ENCODE measurements at regions not wholly inside any gene's neighbourhood (a gene's known extent, or its start where the extent isn't known, plus 50 kb on each side); places are given as distances from the start of the nearest gene placed in this dataset.

DNA sequence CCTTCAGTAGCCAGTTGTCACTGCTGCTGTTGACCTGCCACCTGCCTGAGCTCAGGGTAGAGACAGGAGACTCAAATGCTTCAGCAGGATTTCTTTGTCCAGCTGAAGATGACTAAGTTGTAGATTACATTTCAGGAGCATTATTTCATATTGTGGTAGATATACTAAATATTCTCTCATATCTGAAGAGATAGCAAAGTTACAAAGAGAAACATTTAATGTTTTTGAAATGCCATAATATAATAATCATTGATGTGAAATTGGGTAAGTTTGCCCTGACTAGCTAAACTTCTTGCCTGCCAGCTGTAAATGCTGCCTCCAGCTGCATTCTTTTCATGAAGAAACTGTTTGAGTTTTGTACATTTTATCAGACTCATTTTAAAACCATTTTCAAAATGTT is 247.6 kb upstream of the CNKSR2 start:
- DNase-seq (no peak), ATAC-seq (ENCODE audit: poor library complexity) (no peak)
- intact Hi-C loops (cut with DNase I): no loop called here

DNA sequence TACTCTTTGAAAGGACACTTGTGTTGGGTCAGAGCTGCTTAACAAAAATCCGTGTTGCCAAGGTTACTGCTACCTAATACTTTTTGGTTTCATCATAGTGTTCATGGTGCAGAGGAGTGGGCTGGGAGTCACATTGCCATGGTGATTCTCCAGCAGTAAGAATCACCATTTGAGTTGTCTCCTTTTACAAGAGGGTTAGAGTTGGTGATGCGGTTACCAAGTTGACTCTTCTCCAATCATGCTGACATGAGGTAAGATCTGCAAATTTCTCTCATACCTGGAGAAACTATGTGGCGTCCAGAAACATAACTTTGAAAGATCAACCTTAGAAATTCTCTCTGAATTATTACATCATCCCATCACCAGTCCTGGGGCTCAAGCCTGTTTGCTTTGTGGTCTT is 242.9 kb upstream of the CNKSR2 start:
- intact Hi-C loops (cut with DNase I): no loop called here
- no peak for DNase-seq
- ATAC-seq (ENCODE audit: poor library complexity): no peak

DNA sequence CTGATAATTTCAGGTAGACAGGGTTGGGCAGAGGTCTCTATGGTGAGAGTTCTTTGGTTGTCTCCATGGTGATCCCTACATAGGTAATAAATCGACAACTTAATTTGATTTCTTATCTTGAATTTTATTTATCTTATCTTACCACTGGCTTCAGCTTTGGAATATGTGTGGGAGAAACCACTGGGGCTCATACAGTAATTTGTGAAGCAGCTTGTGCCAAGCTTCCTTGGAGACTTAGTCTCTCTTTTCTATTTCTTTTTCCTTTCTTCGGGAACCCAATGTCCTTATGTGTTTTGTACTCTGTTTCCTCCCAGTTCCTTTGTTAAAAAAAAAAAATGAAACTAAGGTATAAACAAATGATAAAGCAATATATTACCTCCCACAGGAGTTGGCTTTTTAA is 242.4 kb upstream of the CNKSR2 start:
- intact Hi-C loops (cut with DNase I): no loop called here
- no peak for ATAC-seq (ENCODE audit: poor library complexity)
- DNase-seq: no peak

DNA sequence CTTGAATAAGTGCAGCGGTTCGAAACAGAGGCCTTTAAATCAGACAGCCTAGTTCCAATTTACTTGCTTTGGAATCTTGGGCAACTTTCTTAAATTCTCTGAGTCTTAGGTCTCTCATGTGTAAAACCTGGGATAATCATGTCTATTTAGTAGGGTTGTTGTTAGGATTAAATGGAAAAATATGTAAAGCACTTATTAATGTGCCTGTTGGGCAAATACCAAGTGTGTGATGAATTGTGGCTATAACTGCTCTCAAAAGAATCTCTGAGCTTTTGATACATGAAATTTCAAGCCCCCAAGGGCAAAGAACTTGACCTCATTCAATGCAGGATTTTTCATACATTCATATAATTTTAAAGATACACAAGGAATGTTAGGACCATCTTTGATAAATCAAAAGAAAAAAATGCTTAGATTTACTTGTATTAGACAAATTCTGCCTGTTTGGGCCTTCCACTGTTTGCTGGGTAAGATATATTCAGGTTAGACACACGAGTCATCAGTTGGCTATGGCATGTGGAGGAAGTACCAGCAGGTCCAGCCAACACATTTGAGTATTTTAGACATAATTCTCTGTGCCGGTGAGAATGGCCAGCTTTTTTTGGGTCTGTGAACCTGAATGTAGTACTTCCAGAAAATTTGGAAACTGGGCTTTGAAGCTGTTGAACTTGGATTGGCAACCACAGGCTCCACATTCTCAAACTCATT is 241.4 kb upstream of the CNKSR2 start:
- intact Hi-C loops (cut with DNase I): no loop called here

DNA sequence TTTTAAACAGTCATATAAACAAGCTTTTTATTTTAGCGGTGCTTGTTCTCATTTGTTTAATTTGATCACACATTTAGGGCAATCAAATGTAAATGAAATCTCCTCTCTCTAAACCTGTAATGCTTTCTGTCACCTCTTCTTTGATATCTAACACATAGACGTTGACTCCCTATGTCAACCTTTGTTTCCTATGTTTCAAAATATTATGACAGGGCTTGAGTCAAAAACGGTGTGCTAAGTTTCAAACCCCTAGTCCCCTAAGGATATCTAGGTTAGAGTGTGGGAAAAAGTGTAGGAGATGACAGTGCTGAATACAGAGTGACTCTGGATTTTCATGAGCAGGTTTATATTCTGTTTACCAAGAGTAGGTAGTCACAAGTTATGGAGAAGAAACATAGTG is 224.0 kb upstream of the CNKSR2 start:
- ATAC-seq (ENCODE audit: poor library complexity) (no peak), DNase-seq (no peak)
- intact Hi-C loops (cut with DNase I): no loop called here

More for the DNA sequence above, 241.4 kb upstream of the CNKSR2 start:
- ATAC-seq (ENCODE audit: poor library complexity) (no peak), DNase-seq (no peak)

DNA sequence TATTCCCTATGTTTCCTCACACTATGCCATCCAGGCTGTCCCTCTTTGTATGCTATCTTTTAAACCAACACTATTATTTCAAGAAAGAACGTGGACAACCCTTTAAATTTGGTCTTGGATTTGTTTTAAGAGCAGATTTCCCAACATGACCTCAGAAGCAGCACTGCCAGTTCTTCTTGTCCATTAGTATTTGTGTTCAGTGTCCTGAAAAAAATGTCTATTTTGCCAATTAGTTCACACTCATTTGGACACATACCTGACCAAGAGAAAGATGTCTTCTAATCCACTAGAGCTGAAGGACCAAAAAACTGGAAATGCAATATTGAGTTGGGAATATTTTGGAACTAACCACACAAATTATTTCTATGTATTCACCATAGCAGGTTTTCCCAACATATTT is 223.2 kb upstream of the CNKSR2 start:
- ATAC-seq (ENCODE audit: poor library complexity) (peak; percentile 34), DNase-seq (no peak)
- intact Hi-C loops (cut with DNase I): no loop called here

DNA sequence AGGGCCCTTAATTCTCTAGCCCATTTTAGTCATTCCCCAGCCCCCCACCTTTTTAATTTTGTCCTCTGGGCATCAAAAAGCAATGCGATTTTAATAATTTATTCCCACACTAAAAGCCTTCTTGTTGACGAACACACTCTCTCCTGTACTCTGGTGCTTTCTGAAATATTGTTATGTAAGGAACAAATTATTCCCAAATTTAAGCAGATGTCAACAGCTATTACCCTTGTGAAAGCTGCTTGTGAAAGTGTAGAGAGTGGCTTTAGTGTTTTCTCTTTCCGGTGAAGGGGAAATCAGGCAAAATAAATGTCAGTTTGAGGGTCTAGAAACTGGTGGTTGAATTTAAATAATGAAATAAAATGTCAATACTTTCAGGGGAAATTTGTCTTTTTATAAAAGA is 221.2 kb upstream of the CNKSR2 start:
- peak; percentile 50 for ATAC-seq (ENCODE audit: poor library complexity)
- intact Hi-C loops (cut with DNase I): no loop called here
- DNase-seq: no peak

DNA sequence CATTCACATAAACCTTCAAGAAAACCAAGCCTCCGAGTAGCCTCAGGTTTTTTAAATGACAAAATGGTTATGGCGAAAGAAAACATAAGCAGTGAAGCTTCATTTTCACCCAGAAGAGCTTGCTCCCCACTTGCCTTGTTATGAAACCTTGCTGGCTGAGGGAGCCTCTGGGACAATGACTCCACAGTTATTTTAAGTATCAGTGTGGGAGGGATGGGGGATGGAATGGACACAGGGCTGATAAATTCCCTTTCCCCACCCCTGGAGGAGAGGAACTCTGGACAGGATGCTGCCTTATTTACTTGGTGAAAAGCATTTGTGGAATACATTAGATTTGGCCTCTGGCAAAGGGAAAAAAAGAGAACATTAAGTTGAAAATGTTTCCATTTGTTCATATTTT is 220.7 kb upstream of the CNKSR2 start:
- intact Hi-C loops (cut with DNase I): no loop called here
- DNase-seq (no peak), ATAC-seq (ENCODE audit: poor library complexity) (peak; percentile 98)

DNA sequence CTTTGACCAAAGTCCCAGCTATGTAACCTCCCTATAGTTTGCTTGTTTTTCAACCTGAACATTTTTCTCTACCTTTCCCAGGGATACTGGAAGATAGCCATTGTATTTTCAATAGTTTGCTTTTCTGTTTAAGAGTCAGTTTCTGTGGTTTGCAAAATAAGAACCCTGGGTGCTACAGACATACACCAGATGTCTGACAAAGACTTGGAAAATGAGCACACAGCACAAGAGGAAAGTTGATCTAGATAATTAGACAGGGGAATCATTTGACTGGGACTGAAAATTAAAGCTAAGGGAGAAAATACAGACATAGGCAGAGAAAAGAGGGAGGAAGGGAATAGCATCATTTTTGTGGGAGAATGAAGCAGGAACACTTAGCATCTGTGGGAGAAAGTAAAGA is 218.3 kb upstream of the CNKSR2 start:
- ATAC-seq (ENCODE audit: poor library complexity): no peak
- intact Hi-C loops (cut with DNase I): no loop called here
- DNase-seq: no peak

DNA sequence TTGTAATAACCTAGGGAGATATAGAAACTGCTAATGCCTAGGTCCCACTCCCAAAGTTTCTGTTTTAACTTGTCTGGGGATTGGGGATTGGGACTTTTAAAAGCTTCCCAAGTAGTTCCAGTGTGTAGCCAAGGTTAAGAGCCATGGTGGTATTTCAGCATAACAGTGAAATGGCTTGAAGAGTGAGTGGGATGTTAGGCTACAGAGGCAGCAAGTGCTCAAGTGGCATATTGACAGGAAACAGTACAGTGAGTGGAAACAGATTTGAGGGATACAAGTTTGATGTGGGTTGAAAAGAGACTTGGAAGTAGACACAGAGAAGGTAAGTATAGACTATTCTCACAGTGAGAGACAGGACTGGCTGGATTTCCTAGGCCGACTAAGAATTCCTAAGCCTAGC is 217.6 kb upstream of the CNKSR2 start:
- ATAC-seq (ENCODE audit: poor library complexity) (no peak), DNase-seq (no peak)
- intact Hi-C loops (cut with DNase I): no loop called here

DNA sequence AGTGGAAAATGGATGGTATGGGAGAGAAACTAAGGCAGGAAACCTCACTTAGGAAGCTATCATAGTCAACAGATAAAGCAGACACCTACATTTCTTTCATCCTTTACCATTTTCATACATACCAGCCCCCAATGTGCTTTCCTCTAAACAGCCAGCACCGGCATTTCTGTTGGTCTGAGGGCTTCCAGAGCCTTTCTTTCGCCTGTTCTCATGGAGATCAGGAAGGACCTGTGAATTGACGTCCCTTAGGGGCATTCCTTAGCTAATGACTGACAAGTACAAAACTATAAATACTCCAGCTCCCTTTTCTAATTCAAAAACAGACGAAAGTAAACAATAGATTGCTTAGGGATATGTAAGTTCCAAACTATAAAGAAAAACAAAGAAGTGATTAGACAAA is 215.5 kb upstream of the CNKSR2 start:
- intact Hi-C loops (cut with DNase I): no loop called here
- no peak for DNase-seq
- ATAC-seq (ENCODE audit: poor library complexity): no peak

DNA sequence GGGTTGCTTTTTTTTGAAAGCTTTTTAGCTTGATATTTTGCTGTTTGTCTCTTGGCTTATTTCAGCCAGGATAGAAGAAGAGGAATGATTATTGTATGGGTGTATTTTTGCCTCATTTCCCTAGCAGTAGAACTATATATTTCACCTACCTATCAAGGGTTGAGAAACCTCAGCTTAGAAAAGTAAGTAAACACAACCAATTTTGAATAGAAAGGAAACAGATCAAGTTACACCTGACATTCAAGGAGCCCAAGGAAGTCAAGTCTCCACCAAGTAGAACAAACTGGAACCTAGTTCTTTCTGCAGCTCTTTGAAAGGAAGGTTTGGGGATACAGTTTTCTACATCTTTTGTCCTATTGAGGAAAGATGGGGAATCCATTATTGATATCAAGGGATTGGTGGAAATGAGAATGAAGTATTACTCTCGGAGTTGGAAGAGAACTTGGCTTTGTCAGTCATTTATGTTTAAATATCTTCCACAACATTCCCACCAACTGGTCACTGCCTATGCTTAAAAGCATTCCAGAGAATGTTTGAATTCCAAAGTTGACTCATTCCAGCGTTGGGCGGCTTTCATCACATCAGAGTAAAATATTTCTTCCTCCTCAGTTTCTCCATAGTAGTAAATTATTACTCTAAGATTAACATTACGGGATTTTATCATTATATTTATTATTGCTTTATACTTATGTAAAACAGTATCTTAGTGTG is 207.8 kb upstream of the CNKSR2 start:
- DNase-seq (no peak), ATAC-seq (ENCODE audit: poor library complexity) (no peak)
- intact Hi-C loops (cut with DNase I): no loop called here

DNA sequence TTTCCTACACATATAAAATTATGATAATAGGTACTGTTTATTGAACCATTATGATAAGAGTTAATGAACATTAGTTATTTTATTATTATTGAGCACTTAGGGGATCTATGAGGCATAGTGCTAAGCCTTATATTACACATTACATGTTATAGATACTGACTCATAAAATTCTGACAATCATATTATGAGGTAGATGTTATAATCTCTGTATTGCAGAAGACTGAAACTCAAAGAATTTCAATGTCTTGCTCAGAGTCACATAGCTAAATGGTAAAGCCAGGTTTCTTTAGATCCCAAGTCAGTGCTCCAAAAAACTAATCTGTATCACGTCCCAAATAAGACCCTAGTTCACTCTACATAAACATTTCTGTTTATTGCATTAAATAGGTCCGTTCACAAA is 207.2 kb upstream of the CNKSR2 start:
- ATAC-seq (ENCODE audit: poor library complexity) (no peak), DNase-seq (no peak)
- intact Hi-C loops (cut with DNase I): no loop called here

DNA sequence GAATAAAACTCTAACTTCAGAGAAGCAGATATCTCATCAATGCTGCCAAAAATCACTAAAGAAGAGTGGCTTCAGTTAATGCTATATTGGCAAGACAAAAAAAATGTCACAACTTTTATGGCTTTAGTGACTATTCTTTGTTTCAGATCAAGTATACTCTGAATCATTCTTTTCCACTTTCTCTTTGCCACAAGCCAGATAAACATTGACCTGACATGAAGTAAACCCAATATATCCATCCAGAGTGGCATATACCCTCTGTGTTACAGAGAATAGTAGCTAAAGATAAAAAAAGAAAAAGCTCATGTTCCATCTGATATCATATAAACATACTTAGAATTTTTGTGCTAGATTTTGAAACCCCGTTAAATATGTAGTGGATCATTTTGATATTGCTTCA is 206.7 kb upstream of the CNKSR2 start:
- no peak for ATAC-seq (ENCODE audit: poor library complexity)

DNA sequence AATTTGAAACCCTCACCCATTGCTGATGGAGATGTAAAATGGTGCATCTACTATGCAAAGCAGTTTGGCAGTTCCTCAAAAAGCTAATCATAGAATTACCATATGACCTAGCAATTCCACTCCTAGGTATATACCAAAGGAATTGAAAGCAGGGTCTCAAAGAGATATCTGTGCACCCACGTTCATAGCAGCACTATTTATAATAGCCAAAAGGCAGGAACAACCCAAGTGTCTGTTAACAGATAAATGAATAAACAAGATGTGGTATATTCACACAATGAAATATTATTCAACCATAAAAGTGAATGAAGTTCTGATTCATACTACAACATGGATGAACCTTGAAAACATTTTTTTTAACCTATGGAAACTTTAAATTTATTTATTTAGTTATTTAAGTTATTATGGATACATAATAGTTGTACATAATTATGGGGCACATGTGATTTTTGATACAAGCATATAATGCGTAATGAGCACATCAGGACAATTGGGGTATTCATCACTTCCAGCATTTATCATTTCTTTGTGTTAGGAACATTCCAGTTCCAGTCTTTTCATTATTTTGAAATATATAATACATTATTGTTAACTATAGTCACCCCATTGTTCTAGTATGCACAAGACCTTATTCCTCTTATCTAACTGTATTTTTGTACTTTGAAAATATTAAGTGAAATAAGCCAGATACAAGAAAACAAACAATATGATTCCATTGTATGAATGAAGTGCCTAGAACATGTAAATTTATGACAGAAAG is 205.6 kb upstream of the CNKSR2 start:
- intact Hi-C loops (cut with DNase I): no loop called here
- ATAC-seq (ENCODE audit: poor library complexity): no peak
- DNase-seq: no peak

More for the DNA sequence above, 206.7 kb upstream of the CNKSR2 start:
- no peak for DNase-seq
- intact Hi-C loops (cut with DNase I): no loop called here

DNA sequence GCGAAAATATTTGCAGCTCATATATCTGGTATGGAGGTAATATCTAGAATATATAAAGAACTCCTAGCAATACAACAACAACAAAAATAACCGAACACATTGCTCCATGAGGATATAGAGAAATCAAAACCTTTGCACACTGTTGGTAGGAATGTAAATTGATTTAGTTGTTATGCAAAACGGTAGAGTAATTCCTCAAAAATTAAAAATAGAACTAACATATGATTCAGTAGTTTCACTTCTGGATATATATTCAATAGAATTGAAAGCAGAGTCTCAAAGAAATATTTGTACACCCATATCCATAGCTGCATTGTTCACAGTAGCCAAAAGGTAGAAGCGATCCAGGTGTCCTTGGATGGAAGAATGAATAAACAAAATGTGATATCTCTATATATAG is 203.0 kb upstream of the CNKSR2 start:
- intact Hi-C loops (cut with DNase I): no loop called here
- no peak for DNase-seq
- ATAC-seq (ENCODE audit: poor library complexity): no peak

DNA sequence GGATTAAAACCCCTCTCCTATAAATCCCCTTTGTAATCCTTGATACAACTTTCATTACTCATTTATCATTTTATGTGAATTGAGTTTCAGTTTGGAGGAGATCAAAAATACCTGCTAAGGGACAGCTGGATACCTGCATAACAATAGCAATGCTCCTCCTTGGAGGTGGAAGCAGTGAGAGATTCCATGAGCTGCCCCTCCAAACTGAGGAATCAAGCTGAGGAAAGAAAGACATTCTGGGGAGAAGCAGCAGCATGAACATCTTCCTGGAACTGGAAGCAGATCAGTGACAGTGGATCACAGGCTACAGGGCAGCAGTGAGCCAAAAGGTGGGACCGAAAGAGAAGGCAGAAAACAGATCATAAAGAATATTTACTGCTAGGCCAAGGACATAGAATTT is 199.8 kb upstream of the CNKSR2 start:
- ATAC-seq (ENCODE audit: poor library complexity) (no peak), DNase-seq (no peak)
- intact Hi-C loops (cut with DNase I): no loop called here

DNA sequence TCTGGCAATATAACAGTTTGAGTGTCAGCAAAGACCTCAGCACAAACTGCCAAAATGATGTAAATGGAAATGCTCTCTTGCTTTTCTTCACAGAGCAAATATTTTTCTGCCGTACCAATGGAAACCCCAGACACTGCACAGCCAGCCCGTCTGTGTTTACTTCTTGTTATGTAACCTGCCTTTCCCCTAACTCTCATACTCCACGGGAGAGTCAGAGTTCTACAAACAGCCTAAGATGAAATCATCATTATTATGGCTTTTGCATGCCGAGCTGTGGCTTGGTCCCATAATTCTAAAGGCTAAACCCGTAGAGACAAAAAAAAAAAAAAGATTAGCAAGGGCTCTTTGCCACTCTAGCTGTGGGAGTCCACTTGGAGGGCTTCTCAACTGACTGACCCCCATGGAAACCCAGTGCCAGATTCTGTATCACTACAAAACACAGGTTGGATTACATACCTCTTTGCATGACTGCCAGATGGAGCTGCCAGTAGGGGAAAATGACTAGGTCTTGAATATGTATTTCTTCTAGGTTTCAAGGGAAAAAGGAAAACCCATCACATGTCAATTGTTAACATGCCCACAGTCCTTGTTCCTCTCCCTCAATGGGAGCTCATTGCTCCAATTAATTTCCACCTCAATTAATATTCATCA is 197.2 kb upstream of the CNKSR2 start:
- DNase-seq (no peak), ATAC-seq (ENCODE audit: poor library complexity) (no peak)
- intact Hi-C loops (cut with DNase I): no loop called here

DNA sequence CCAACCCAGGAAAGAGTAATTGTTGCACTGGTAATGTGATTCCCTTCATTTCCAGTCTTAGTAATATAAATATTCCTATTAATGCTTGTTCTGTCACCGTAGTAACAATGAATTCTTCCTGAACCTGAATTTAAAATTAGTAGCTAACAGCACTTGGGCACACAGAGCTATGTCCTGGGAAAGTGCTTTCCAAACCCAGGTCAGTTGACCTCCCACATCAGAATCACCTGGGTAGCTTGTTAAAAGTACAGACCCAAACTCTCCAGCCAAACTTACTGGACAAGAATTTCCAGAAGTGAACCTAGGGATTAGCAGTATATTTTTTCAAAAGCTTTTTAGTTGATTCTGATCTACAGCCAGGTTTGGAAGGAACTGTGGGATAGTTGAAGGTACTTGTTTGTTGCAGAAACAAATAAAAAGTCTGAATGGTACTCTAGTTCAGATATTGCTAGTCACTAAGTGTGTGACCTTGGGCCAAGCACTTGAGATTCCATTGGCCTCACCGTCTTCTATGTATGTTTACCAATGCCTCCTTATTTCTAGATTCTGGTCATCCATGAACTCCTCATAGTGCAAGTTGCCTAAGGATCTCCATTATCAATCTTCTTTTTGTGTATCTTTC is 192.9 kb upstream of the CNKSR2 start:
- intact Hi-C loops (cut with DNase I): no loop called here
- no peak for DNase-seq

More for the DNA sequence above, 192.9 kb upstream of the CNKSR2 start:
- no peak for ATAC-seq (ENCODE audit: poor library complexity)

Measured in Right ventricle myocardium superior (tissue), 1 donor.